Adrenal gland (tissue), 5 donors: ENCODE measurements at regions not wholly inside any gene's neighbourhood (a gene's known extent, or its start where the extent isn't known, plus 50 kb on each side); places are given as distances from the start of the nearest gene placed in this dataset.

Source experiments
- POLR2A ChIP-seq, 2 donors: fragments of 450-650 bp; IDR thresholded peaks; one replicate each; pipeline ENCODE4 v1.6.1; 2017; ENCODE audit warnings: antibody characterized with exemption in 2 of 2, mild to moderate bottlenecking in 2 of 2, moderate library complexity in 1 of 2
- TF ChIP-seq, protein P1 (sequence below), 6 experiments: fragments of 450-650 bp in 4 of 6; fragments of 200-600 bp in 2 of 6; sonication (generic) in 1 of 6; IDR thresholded peaks; 1 replicate in 5 of 6; 2 replicates in 1 of 6; pipeline versions ENCODE4 v1.5.1 to v1.8.0; 2016 to 2021; ENCODE audit warnings: antibody characterized with exemption in 6 of 6, mild to moderate bottlenecking in 2 of 6, moderate library complexity in 1 of 6
- donor health status: DM: no; HTN: no; CAD: no.

DNA sequence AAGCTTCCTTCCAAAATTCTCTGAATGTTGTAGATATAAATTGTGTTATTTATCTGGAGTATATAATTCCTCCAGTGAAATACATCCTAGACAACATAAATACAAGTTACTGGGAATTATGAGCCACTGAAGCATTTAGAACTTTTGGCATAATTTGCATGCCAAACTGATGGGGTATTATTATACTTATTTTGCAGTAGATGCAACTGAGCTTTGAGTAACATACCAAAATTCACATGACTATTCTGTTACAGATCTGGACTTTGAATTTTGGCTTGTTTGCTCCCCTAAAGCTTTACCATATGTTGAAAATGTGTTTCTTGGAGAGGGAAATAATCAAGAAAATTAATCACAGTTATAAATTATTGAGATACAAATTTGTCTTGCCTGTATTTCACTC lies 372.5 kb downstream of the CDH11 start:
- TF ChIP-seq, protein P1, sequence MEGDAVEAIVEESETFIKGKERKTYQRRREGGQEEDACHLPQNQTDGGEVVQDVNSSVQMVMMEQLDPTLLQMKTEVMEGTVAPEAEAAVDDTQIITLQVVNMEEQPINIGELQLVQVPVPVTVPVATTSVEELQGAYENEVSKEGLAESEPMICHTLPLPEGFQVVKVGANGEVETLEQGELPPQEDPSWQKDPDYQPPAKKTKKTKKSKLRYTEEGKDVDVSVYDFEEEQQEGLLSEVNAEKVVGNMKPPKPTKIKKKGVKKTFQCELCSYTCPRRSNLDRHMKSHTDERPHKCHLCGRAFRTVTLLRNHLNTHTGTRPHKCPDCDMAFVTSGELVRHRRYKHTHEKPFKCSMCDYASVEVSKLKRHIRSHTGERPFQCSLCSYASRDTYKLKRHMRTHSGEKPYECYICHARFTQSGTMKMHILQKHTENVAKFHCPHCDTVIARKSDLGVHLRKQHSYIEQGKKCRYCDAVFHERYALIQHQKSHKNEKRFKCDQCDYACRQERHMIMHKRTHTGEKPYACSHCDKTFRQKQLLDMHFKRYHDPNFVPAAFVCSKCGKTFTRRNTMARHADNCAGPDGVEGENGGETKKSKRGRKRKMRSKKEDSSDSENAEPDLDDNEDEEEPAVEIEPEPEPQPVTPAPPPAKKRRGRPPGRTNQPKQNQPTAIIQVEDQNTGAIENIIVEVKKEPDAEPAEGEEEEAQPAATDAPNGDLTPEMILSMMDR (IDR thresholded peaks at IDR 0.05): no peak
- no peak for TF ChIP-seq POLR2A (IDR thresholded peaks at IDR 0.05)
